HG03565 (cell line): ENCODE measurements at regions not wholly inside any gene's neighbourhood (a gene's known extent, or its start where the extent isn't known, plus 50 kb on each side); places are given as distances from the start of the nearest gene placed in this dataset.
"Not testable (repeated sequence)": the region's sequence is repeated elsewhere in the genome, so short reads cannot be mapped to it uniquely, and the experiment has no call there.

Source experiments
- ATAC-seq: cut with Tn5 transposase; IDR thresholded peaks from one replicate; pipeline ENCODE4 v1.9.1; 2021; ENCODE audit warnings: mild to moderate bottlenecking, moderate library complexity; ENCODE audit not compliant: unreplicated experiment

- no peak for ATAC-seq
These were observed 285.4 kb downstream of the TFAP2C start for GRCh38 chr20:56914532-56914931.

- no peak for ATAC-seq
These were observed 287.2 kb downstream of the TFAP2C start for GRCh38 chr20:56916345-56916622.

GRCh38 chr20:56920041-56920440 is 290.9 kb downstream of the TFAP2C start:
- not testable (repeated sequence) for ATAC-seq

- ATAC-seq, result no peak
These were observed 293.4 kb downstream of the TFAP2C start for GRCh38 chr20:56922497-56922896.

- ATAC-seq, result no peak
These were observed 295.4 kb downstream of the TFAP2C start for GRCh38 chr20:56924292-56925081.

GRCh38 chr20:56925082-56925830 is 296.1 kb downstream of the TFAP2C start:
- ATAC-seq, result no peak

GRCh38 chr20:56925831-56926170 is 296.7 kb downstream of the TFAP2C start:
- ATAC-seq, result no peak

- no peak for ATAC-seq
These were observed 297.4 kb downstream of the TFAP2C start for GRCh38 chr20:56926501-56926900.

- no peak for ATAC-seq
These were observed 298.0 kb downstream of the TFAP2C start for GRCh38 chr20:56927127-56927526.

GRCh38 chr20:56928007-56928406 is 298.9 kb downstream of the TFAP2C start:
- no peak for ATAC-seq

GRCh38 chr20:56929606-56930005 is 300.5 kb downstream of the TFAP2C start:
- ATAC-seq, result no peak

- no peak for ATAC-seq
These were observed 301.8 kb downstream of the TFAP2C start for GRCh38 chr20:56930876-56931275.

GRCh38 chr20:56932575-56933330 is 303.6 kb downstream of the TFAP2C start:
- no peak for ATAC-seq

GRCh38 chr20:56933331-56933698 is 304.2 kb downstream of the TFAP2C start:
- ATAC-seq, result no peak

- no peak for ATAC-seq
These were observed 305.8 kb downstream of the TFAP2C start for GRCh38 chr20:56934888-56935287.

GRCh38 chr20:56940466-56940865 is 311.4 kb downstream of the TFAP2C start:
- ATAC-seq, result no peak

GRCh38 chr20:56941101-56941686 is 312.1 kb downstream of the TFAP2C start:
- no peak for ATAC-seq

- ATAC-seq, result no peak
These were observed 315.1 kb downstream of the TFAP2C start for GRCh38 chr20:56943946-56944945.

GRCh38 chr20:56945057-56945456 is 316.0 kb downstream of the TFAP2C start:
- ATAC-seq, result no peak

- ATAC-seq, result no peak
These were observed 316.8 kb downstream of the TFAP2C start for GRCh38 chr20:56945901-56946300.
